H1 (cell line): ENCODE measurements at regions not wholly inside any gene's neighbourhood (a gene's known extent, or its start where the extent isn't known, plus 50 kb on each side); places are given as distances from the start of the nearest gene placed in this dataset.

Source experiments
- EZH2 ChIP-seq: fragments of 200-600 bp; sonication (generic); IDR thresholded peaks from 2 replicates; pipeline ENCODE4 v1.7.1; 2012; ENCODE audit warnings: low read depth, mild to moderate bottlenecking, moderate library complexity, low read length, inconsistent platforms; ENCODE audit not compliant: severe bottlenecking
- NRF1 ChIP-seq: IDR thresholded peaks from 2 replicates; pipeline ENCODE4 v1.6.1; 2011; ENCODE audit warnings: mild to moderate bottlenecking, low read depth, low read length, improper control_type of control experiment
- RNF2 ChIP-seq: fragments of 200-900, 300-1000 bp; sonication (generic); IDR thresholded peaks from 2 replicates; pipeline ENCODE4 v1.7.1; 2016; ENCODE audit warnings: borderline replicate concordance, low read depth, mild to moderate bottlenecking, antibody characterized with exemption, low read length; ENCODE audit not compliant: poor library complexity, severe bottlenecking; ENCODE audit errors: missing control alignments
- SIRT6 ChIP-seq: IDR thresholded peaks from one replicate; pipeline ENCODE4 v1.7.1; 2012; ENCODE audit warnings: low read length, inconsistent platforms

- TF ChIP-seq SIRT6, result no peak
- no peak for TF ChIP-seq NRF1
- TF ChIP-seq EZH2, result no peak
- no peak for TF ChIP-seq RNF2
- TF ChIP-seq, all 59 proteins: peak for 0
Observed at GRCh38 chr2:190137561-190137960, 75.0 kb upstream of the MSTN start (continued).
